H1 (cell line): ENCODE measurements at regions not wholly inside any gene's neighbourhood (a gene's known extent, or its start where the extent isn't known, plus 50 kb on each side); places are given as distances from the start of the nearest gene placed in this dataset.

ENCODE experiments used
- CTCF ChIA-PET: fragments of 300-600 bp; sonication (Branson Sonifier 250); formaldehyde crosslinking; loops from one replicate; lab custom pipeline; 2021; ENCODE audit not compliant: partially characterized antibody; lab: Charles Lee
- POLR2A ChIA-PET: fragments of 300-600 bp; sonication (Branson Sonifier 250); formaldehyde crosslinking; loops from one replicate; lab custom pipeline; 2021; ENCODE audit warnings: inconsistent platforms; ENCODE audit not compliant: partially characterized antibody; lab: Charles Lee
- DNase-seq, 2 experiments: peaks; one replicate each; pipeline versions ENCODE4 v3.0.0 to v3.0.0-alpha.2; 2010 to 2022; ENCODE audit warnings: low spot score in 2 of 2, low read depth in 1 of 2, mixed read lengths in 1 of 2
- FAIRE-seq: peaks from 2 replicates; lab custom pipeline; 2011; peaks lifted over from hg19 to GRCh38; lab: Jason Lieb, UNC
- H2AFZ ChIP-seq: 2 replicates; pipeline ENCODE4 v1.8.1; 2012; ENCODE audit warnings: low read length, inconsistent platforms
- H2AK5ac ChIP-seq: 2 replicates; pipeline ENCODE4 v1.6.1; 2013; ENCODE audit warnings: low read depth, low read length
- H2BK120ac ChIP-seq: replicated peaks from 2 replicates; pipeline ENCODE3; 2013; ENCODE audit warnings: low read depth, low read length, inconsistent platforms
- H2BK12ac ChIP-seq: 2 replicates; pipeline ENCODE4 v1.6.1; 2013; ENCODE audit warnings: low read depth, low read length
- H2BK15ac ChIP-seq: 2 replicates; pipeline ENCODE4 v1.6.1; 2013; ENCODE audit warnings: low read length
- H2BK20ac ChIP-seq: 2 replicates; pipeline ENCODE4 v1.6.1; 2013; ENCODE audit warnings: low read length
- H2BK5ac ChIP-seq: 2 replicates; pipeline ENCODE4 v1.6.1; 2013; ENCODE audit warnings: low read depth, low read length
- H3K14ac ChIP-seq: 2 replicates; pipeline ENCODE4 v1.6.1; 2013; ENCODE audit warnings: inconsistent platforms; ENCODE audit not compliant: insufficient read length
- H3K18ac ChIP-seq: 2 replicates; pipeline ENCODE4 v1.6.1; 2013; ENCODE audit warnings: low read length; ENCODE audit errors: extremely low read depth
- H3K23ac ChIP-seq: 2 replicates; pipeline ENCODE4 v1.6.1; 2013; ENCODE audit warnings: inconsistent platforms; ENCODE audit not compliant: insufficient read length
- H3K23me2 ChIP-seq: 2 replicates; pipeline ENCODE4 v1.6.1; 2013; ENCODE audit warnings: low read depth, low read length
- H3K27ac ChIP-seq: 2 replicates; pipeline ENCODE4 v1.6.1; 2011; ENCODE audit warnings: low read depth, low read length, inconsistent platforms
- H3K27me3 ChIP-seq, 4 experiments: replicated peaks in 1 of 4; 1 replicate in 1 of 4; 2 replicates in 3 of 4; pipeline versions ENCODE4 v1.6.1 to v1.8.1; 2011 to 2013; ENCODE audit warnings: low read length in 3 of 4, mild to moderate bottlenecking in 3 of 4, inconsistent platforms in 2 of 4, mixed read lengths in 2 of 4, moderate library complexity in 1 of 4; ENCODE audit not compliant: control insufficient read depth in 3 of 4, insufficient read depth in 3 of 4; ENCODE audit errors: extremely low read depth in 1 of 4
- H3K36me3 ChIP-seq, 4 experiments: 2 replicates each; pipeline versions ENCODE4 v1.6.1 to v1.8.1; 2011 to 2013; ENCODE audit warnings: mild to moderate bottlenecking in 4 of 4, low read length in 3 of 4, moderate library complexity in 2 of 4, control low read depth in 1 of 4, inconsistent platforms in 1 of 4; ENCODE audit not compliant: insufficient read depth in 4 of 4, control insufficient read depth in 2 of 4
- H3K4ac ChIP-seq: replicated peaks from 2 replicates; pipeline ENCODE3; 2013; ENCODE audit warnings: low read length, low read depth, mixed read lengths, inconsistent platforms; ENCODE audit not compliant: insufficient read length
- H3K4me1 ChIP-seq, 4 experiments: replicated peaks in 1 of 4; 1 replicate in 1 of 4; 2 replicates in 3 of 4; pipeline versions ENCODE4 v1.6.1 to v1.8.1; 2011 to 2013; ENCODE audit warnings: low read length in 3 of 4, inconsistent platforms in 2 of 4, mixed read lengths in 1 of 4; ENCODE audit not compliant: insufficient read depth in 4 of 4, control insufficient read depth in 3 of 4
- H3K4me2 ChIP-seq, 2 experiments: 2 replicates each; pipeline versions ENCODE4 v1.6.1 to v1.8.1; 2011 to 2013; ENCODE audit warnings: low read depth in 2 of 2, low read length in 2 of 2, control low read depth in 1 of 2, inconsistent platforms in 1 of 2, mild to moderate bottlenecking in 1 of 2; ENCODE audit not compliant: insufficient read depth in 1 of 2
- H3K4me3 ChIP-seq, 4 experiments: fragments of 200-600, 300-600 bp in 1 of 4; sonication (generic), shearing (Covaris generic), sonication (Bioruptor Twin) in 1 of 4; 2 replicates each; pipeline versions ENCODE4 v1.5.1 to v1.8.1; 2011 to 2016; ENCODE audit warnings: low read length in 4 of 4, low read depth in 3 of 4, control low read depth in 2 of 4, inconsistent platforms in 2 of 4, mild to moderate bottlenecking in 2 of 4, mixed read lengths in 1 of 4, moderate library complexity in 1 of 4; ENCODE audit not compliant: insufficient read depth in 2 of 4; ENCODE audit errors: extremely low read depth in 1 of 4
- H3K56ac ChIP-seq: replicated peaks from 2 replicates; pipeline ENCODE3; 2013; ENCODE audit warnings: low read depth, mild to moderate bottlenecking, mixed read lengths, low read length, inconsistent platforms; ENCODE audit not compliant: insufficient read length
- H3K79me1 ChIP-seq: 2 replicates; pipeline ENCODE4 v1.6.1; 2013; ENCODE audit warnings: low read depth, low read length, control low read depth
- H3K79me2 ChIP-seq, 2 experiments: 2 replicates each; pipeline versions ENCODE4 v1.6.1 to v1.8.1; 2012 to 2013; ENCODE audit warnings: low read length in 2 of 2, mild to moderate bottlenecking in 2 of 2, inconsistent platforms in 1 of 2; ENCODE audit not compliant: insufficient read depth in 2 of 2, control insufficient read depth in 1 of 2
- H3K9ac ChIP-seq, 4 experiments: replicated peaks in 1 of 4; 1 replicate in 1 of 4; 2 replicates in 3 of 4; pipeline versions ENCODE4 v1.6.1 to v1.8.1; 2011 to 2013; ENCODE audit warnings: low read depth in 3 of 4, low read length in 3 of 4, control low read depth in 2 of 4, mild to moderate bottlenecking in 2 of 4, moderate library complexity in 2 of 4, inconsistent platforms in 1 of 4; ENCODE audit errors: extremely low read depth in 1 of 4
- H3K9me3 ChIP-seq, 2 experiments: 2 replicates each; pipeline versions ENCODE4 v1.6.1 to v1.8.1; 2012 to 2013; ENCODE audit warnings: mild to moderate bottlenecking in 2 of 2, moderate library complexity in 2 of 2, control low read depth in 1 of 2, inconsistent platforms in 1 of 2, low read depth in 1 of 2, low read length in 1 of 2, mixed read lengths in 1 of 2; ENCODE audit not compliant: insufficient read depth in 2 of 2
- H4K20me1 ChIP-seq, 2 experiments: replicated peaks in 1 of 2; 2 replicates each; pipeline versions ENCODE3 to v1.8.1; 2011 to 2013; ENCODE audit warnings: inconsistent platforms in 2 of 2, low read length in 2 of 2, mild to moderate bottlenecking in 1 of 2; ENCODE audit not compliant: insufficient read depth in 2 of 2, control insufficient read depth in 1 of 2
- H4K5ac ChIP-seq: 2 replicates; pipeline ENCODE4 v1.6.1; 2013; ENCODE audit warnings: low read length, low read depth, mixed read lengths, inconsistent platforms; ENCODE audit not compliant: insufficient read length
- H4K8ac ChIP-seq: 2 replicates; pipeline ENCODE4 v1.8.0; 2013; ENCODE audit warnings: mild to moderate bottlenecking, moderate library complexity, low read length, inconsistent platforms; ENCODE audit not compliant: insufficient read depth; ENCODE audit errors: extremely low read depth
- H4K91ac ChIP-seq: replicated peaks from 2 replicates; pipeline ENCODE3; 2013; ENCODE audit warnings: low read length, mixed read lengths, inconsistent platforms; ENCODE audit not compliant: insufficient read length
- GABPA ChIP-seq: IDR thresholded peaks from 2 replicates; pipeline ENCODE4 v1.6.1; 2011; ENCODE audit warnings: mild to moderate bottlenecking, low read length, moderate library complexity, borderline replicate concordance; ENCODE audit not compliant: insufficient read depth
- PHF8 ChIP-seq: fragments of 200-600 bp; sonication (generic); conservative IDR thresholded peaks from 2 replicates; pipeline ENCODE4 v1.7.1; 2012; ENCODE audit warnings: low read depth, mild to moderate bottlenecking, inconsistent platforms, low read length, moderate library complexity
- WGBS, 2 experiments: shearing (Covaris generic) in 1 of 2; methylation state at CpG; one replicate each; pipeline versions ENCODE4 v1.1.6 to v1.1.7; 2013 to 2015; ENCODE audit warnings: low lambda C conversion rate in 2 of 2, mixed read lengths in 2 of 2, inconsistent platforms in 1 of 2, low coverage in 1 of 2, missing lambda C conversion rate in 1 of 2; ENCODE audit not compliant: insufficient replicate concordance in 2 of 2, insufficient coverage in 1 of 2, insufficient read length in 1 of 2; ENCODE audit errors: extremely low coverage in 1 of 2, missing lambda C conversion rate in 1 of 2; 5-methylcytosine and 5-hydroxymethylcytosine counted together

GRCh38 chr4:81352446-81352835 is 119.3 kb downstream of the RASGEF1B start:
- Histone ChIP-seq H3K4me3 (no peak overlapping the region), H2BK120ac (no peak overlapping the region), H3K27me3 (no peaks in the 10 kb centered on the region; a peak in 1 of 7 replicates), H3K9ac (no peak overlapping the region), H2BK20ac (no peak overlapping the region), H4K5ac (no peak overlapping the region), H3K23me2 (no peaks in the 10 kb centered on the region; the same call in 1 of the 2 replicates), H2AFZ (no peak overlapping the region; the same call in 1 of the 2 replicates), H3K18ac (no peak overlapping the region), H3K4me1 (no peaks in the 10 kb centered on the region), H2AK5ac (no peak overlapping the region), H2BK12ac (no peak overlapping the region), H2BK15ac (no peak overlapping the region), H3K56ac (no peak overlapping the region), H4K20me1 (no peaks in the 10 kb centered on the region), H3K4ac (no peak overlapping the region), H3K9me3 (no peaks in the 10 kb centered on the region), H3K23ac (no peak overlapping the region), H3K4me2 (no peak overlapping the region), H3K36me3 (no peaks in the 10 kb centered on the region), H3K14ac (no peak overlapping the region), H3K27ac (no peak overlapping the region), H4K8ac (no peak overlapping the region), H2BK5ac (no peak overlapping the region), H3K79me1 (no peaks in the 10 kb centered on the region), H3K79me2 (no peaks in the 10 kb centered on the region), H4K91ac (no peak overlapping the region)
- POLR2A ChIA-PET, result no interaction called here
- no peak for DNase-seq
- no peak for FAIRE-seq
- WGBS, 2 experiments, result 100% methylated on average over 2 of the region's 2 CpGs; no CpG with 5 or more reads in 1 of the 2 experiments
- CTCF ChIA-PET, result interaction anchor here (0.8 to 7.4 kb wide), 29 partner anchors 9 to 376 kb away, joined by 3 to 62 read pairs (median 4); no protein-coding TSS in a partner anchor
- TF ChIP-seq PHF8, result no peak
- no peak for TF ChIP-seq GABPA
